SU-DHL-6 (cell line): ENCODE measurements at regions not wholly inside any gene's neighbourhood (a gene's known extent, or its start where the extent isn't known, plus 50 kb on each side); places are given as distances from the start of the nearest gene placed in this dataset.

ENCODE experiments used
- CTCF ChIP-seq: fragments of 200-600 bp; sonication (generic); IDR thresholded peaks from one replicate; pipeline ENCODE4 v1.5.1; 2017; ENCODE audit warnings: antibody characterized with exemption, mild to moderate bottlenecking, low read length, moderate library complexity; ENCODE audit not compliant: insufficient read depth, poor library complexity, severe bottlenecking
- EZH2phosphoT487 ChIP-seq: fragments of 200-600 bp; sonication (generic), shearing (Covaris generic); conservative IDR thresholded peaks from 2 replicates; pipeline ENCODE4 v1.6.1; 2018; ENCODE audit warnings: mild to moderate bottlenecking, antibody characterized with exemption, low read length, moderate library complexity, mixed read lengths

GRCh38 chr3:24628523-24629258 lies 134.0 kb upstream of the THRB start:
- no peak for TF ChIP-seq CTCF
- no peak for TF ChIP-seq EZH2phosphoT487
